Vagina (tissue), 2 donors: ENCODE measurements at regions not wholly inside any gene's neighbourhood (a gene's known extent, or its start where the extent isn't known, plus 50 kb on each side); places are given as distances from the start of the nearest gene placed in this dataset.
"Not testable (repeated sequence)": the region's sequence is repeated elsewhere in the genome, so short reads cannot be mapped to it uniquely, and the experiment has no call there.

ENCODE experiments used
- DNase-seq, 2 donors: peaks; one replicate each; pipeline ENCODE4 v3.0.0-alpha.2; 2017; ENCODE audit errors: extremely low spot score in 2 of 2
- H3K27ac ChIP-seq: fragments of 200-600 bp; sonication (generic); one replicate; pipeline ENCODE4 v1.5.1; 2019
- H3K27me3 ChIP-seq: fragments of 200-600 bp; sonication (generic); one replicate; pipeline ENCODE4 v1.5.1; 2019
- H3K36me3 ChIP-seq, 2 donors: fragments of 200-600 bp; sonication (generic); one replicate each; pipeline ENCODE4 v1.5.1; 2017 to 2019
- H3K4me1 ChIP-seq: fragments of 200-600 bp; sonication (generic); one replicate; pipeline ENCODE4 v1.5.1; 2019
- H3K4me3 ChIP-seq, 2 donors: fragments of 200-600 bp; sonication (generic); 1 replicate in 1 of 2; 2 replicates in 1 of 2; pipeline ENCODE4 v1.5.1; 2016 to 2019
- H3K9me3 ChIP-seq: fragments of 200-600 bp; sonication (generic); one replicate; pipeline ENCODE4 v1.5.1; 2019
- CTCF ChIP-seq, 3 experiments: fragments of 450-650 bp in 2 of 3; fragments of 200-600 bp in 1 of 3; sonication (generic) in 1 of 3; IDR thresholded peaks; one replicate each; pipeline ENCODE4 v1.5.1; 2017 to 2019; ENCODE audit warnings: antibody characterized with exemption in 3 of 3, mild to moderate bottlenecking in 2 of 3, moderate library complexity in 2 of 3
- POLR2A ChIP-seq, 2 donors: fragments of 450-650 bp; IDR thresholded peaks; one replicate each; pipeline ENCODE4 v1.6.1; 2017; ENCODE audit warnings: antibody characterized with exemption in 2 of 2, mild to moderate bottlenecking in 2 of 2, moderate library complexity in 2 of 2
- POLR2AphosphoS5 ChIP-seq, 2 donors: sonication (generic); formaldehyde crosslinking; IDR thresholded peaks; one replicate each; pipeline ENCODE4 v1.9.0; 2017; ENCODE audit warnings: antibody characterized with exemption in 2 of 2, mild to moderate bottlenecking in 2 of 2, low read depth in 1 of 2; ENCODE audit not compliant: insufficient read depth in 1 of 2
- intact Hi-C: fragments of 100-400 bp; cut with DNase I; formaldehyde crosslinking; loops from one replicate; pipeline ENCODE4 v1.15.1; 2023

GRCh38 chr5:13581132-13581531 is 363.4 kb downstream of the DNAH5 start:
- no peak overlapping the region for H3K4me3 ChIP-seq
- no peaks in the 10 kb centered on the region for H3K9me3 ChIP-seq
- no peaks in the 10 kb centered on the region for H3K36me3 ChIP-seq
- no peak for DNase-seq
- H3K27me3 ChIP-seq, result no peaks in the 10 kb centered on the region
- no peaks in the 10 kb centered on the region for H3K4me1 ChIP-seq
- intact Hi-C loops, result no loop called here
- TF ChIP-seq CTCF (IDR thresholded peaks at IDR 0.05) (no peak), POLR2A (IDR thresholded peaks at IDR 0.05) (no peak), POLR2AphosphoS5 (IDR thresholded peaks at IDR 0.05; ENCODE audit: insufficient read depth in 1 of 2, low read depth in 1 of 2) (no peak)
- H3K27ac ChIP-seq, result no peak overlapping the region

- H3K27me3 ChIP-seq, result no peaks in the 10 kb centered on the region
- no peak for DNase-seq
- no peak overlapping the region for H3K4me3 ChIP-seq
- no peaks in the 10 kb centered on the region for H3K9me3 ChIP-seq
- H3K27ac ChIP-seq, result no peak overlapping the region
- no peak for TF ChIP-seq POLR2AphosphoS5 (IDR thresholded peaks at IDR 0.05; ENCODE audit: insufficient read depth in 1 of 2, low read depth in 1 of 2)
- no peak for TF ChIP-seq POLR2A (IDR thresholded peaks at IDR 0.05)
- no peak for TF ChIP-seq CTCF (IDR thresholded peaks at IDR 0.05)
- H3K4me1 ChIP-seq, result no peaks in the 10 kb centered on the region
- intact Hi-C loops, result no loop called here
- H3K36me3 ChIP-seq, result no peaks in the 10 kb centered on the region
Measured at GRCh38 chr5:13580058-13580457, 364.4 kb downstream of the DNAH5 start.

GRCh38 chr5:13579091-13579490 is 365.4 kb downstream of the DNAH5 start:
- H3K4me1 ChIP-seq, H3K4me3 ChIP-seq, H3K27me3 ChIP-seq, H3K36me3 ChIP-seq, intact Hi-C loops, H3K9me3 ChIP-seq, DNase-seq, H3K27ac ChIP-seq: not testable (repeated sequence)

- H3K27me3 ChIP-seq, intact Hi-C loops, DNase-seq, H3K4me3 ChIP-seq, H3K4me1 ChIP-seq, H3K27ac ChIP-seq, H3K36me3 ChIP-seq, H3K9me3 ChIP-seq: not testable (repeated sequence)
Measured at GRCh38 chr5:13578311-13579039, 366.0 kb downstream of the DNAH5 start.

- DNase-seq, result no peak
Measured at GRCh38 chr5:13574574-13574973, 369.9 kb downstream of the DNAH5 start.

More at GRCh38 chr5:13574574-13574973, 369.9 kb downstream of the DNAH5 start:
- Histone ChIP-seq H3K9me3 (no peaks in the 10 kb centered on the region), H3K36me3 (no peaks in the 10 kb centered on the region), H3K4me3 (no peak overlapping the region), H3K27ac (no peak overlapping the region), H3K27me3 (no peaks in the 10 kb centered on the region), H3K4me1 (no peaks in the 10 kb centered on the region)
- intact Hi-C loops, result no loop called here
- TF ChIP-seq POLR2A (IDR thresholded peaks at IDR 0.05) (no peak), POLR2AphosphoS5 (IDR thresholded peaks at IDR 0.05; ENCODE audit: insufficient read depth in 1 of 2, low read depth in 1 of 2) (no peak), CTCF (IDR thresholded peaks at IDR 0.05) (no peak)
